Fibroblast of skin of right quadriceps (primary cell): ENCODE measurements at regions not wholly inside any gene's neighbourhood (a gene's known extent, or its start where the extent isn't known, plus 50 kb on each side); places are given as distances from the start of the nearest gene placed in this dataset.

Experiments
- DNase-seq: peaks from one replicate; pipeline ENCODE4 v3.0.0-alpha.2; 2013

DNA sequence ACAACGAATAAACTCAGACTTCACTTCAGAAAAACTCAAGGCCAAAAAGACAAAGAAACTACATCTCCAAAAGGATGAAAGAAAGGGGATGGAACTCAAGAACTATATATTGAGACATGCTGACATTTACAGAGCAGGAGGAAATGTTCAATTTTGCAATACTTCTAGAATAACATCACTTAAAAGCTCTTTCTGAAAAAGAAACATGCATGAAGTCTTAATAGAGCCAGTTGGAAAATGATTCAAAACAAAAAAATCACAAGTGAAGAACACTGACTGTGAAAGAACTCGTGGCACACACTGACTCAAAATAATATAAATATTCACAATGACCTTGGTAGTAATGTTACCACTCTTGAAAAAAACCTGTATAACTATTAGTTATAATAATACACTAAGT is 267.8 kb upstream of the NREP start:
- DNase-seq: peak; percentile 18

DNA sequence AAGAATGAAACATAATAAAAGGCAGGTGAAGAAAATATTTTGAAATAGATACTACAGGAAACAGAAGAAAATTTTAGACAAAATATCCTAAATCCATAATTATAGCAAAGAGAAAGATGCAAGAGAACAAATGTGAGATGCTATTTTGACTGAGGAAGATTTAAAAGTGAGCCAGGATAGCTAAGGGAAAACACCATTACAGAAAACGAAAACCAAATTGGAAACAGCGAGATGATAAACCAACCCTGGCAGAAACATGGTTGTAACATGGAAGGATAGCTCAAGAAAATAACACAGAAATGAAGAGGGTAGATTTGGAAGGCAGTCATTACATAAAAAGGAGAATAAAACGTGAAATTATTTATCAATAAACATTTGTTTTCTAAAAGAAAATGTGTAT is 267.2 kb upstream of the NREP start:
- no peak for DNase-seq

DNA sequence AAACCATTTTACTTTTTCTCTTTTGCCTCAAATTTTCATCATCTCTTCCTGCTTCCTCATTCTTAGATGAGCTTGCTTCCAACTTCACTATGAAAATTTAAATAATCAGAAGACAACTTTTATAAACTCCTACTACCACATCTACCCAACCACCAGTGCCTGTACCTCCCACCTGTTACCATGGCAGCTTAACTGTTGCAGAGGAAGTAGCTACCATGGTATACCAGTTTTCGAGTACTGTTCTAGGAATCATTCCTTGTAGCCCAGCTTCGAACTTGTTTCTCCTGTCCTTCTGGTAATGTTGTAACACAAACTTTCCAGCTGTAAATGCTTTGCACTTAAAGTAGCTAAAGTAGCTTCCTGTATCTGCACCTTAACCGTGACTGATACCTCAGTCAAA is 266.8 kb upstream of the NREP start:
- no peak for DNase-seq

DNA sequence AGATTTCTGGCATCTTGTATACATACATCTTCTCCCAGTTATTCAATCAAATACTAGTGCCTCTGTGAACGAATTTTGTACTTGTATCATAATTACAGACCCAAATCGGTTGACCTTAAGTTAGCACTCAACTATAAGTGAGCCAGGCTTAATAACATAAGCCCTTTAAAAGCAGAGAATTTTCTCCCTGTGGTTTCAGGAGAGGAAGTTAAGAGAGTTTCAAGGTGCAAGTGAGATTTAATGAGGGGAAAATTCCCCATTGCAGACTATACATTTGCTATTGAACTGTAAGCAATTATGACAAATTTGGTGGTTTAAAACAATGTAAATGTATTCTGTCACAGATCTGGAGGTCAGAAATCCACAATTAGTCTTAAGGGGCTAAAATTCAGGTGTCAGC is 261.9 kb upstream of the NREP start:
- no peak for DNase-seq

DNA sequence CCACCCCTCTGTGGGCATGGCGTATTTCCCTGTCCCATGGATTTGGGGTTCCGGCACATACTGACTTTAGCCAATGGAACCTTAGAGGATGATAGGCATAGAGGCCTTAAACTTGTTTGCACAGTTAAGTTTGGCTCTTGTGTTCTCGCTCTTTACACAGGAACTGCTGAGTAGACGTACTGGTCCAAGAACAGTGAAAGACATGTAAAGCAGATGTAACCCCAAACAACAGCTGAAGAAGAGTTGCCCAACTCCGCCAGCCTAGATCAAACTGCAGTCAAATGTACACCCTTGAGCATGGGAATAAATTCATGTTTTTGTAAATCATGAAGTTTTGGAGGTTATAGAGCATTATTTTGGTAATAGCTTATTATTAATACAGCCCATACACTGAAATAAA is 260.0 kb upstream of the NREP start:
- no peak for DNase-seq

DNA sequence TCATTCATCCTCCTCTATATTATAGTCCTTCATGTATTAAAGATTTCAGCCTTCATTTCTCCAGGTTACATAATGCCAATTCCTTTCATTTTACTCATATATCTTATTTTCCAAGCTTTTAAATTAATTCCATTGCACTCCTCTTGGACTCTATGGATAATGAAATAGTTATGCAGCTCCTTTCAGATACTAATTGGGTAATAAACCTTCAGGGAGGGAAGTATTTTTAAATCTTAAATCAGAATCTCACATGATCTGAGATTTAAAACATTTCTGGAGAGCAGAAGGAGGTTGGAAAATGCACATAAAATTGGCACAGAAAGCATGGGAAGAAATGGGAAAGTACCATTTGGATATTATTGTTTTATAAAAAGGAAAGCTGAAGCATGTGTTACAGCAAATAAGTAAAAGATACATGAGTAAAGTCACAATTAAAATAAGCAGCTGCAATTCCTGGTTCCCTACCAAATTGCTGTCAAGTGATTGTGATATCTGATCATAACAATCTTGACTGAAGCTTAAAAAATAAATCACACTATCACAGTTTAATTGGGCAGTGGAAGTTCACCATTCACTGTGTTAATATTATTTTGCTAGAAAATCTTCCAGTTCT is 257.9 kb upstream of the NREP start:
- peak; percentile 69 for DNase-seq

DNA sequence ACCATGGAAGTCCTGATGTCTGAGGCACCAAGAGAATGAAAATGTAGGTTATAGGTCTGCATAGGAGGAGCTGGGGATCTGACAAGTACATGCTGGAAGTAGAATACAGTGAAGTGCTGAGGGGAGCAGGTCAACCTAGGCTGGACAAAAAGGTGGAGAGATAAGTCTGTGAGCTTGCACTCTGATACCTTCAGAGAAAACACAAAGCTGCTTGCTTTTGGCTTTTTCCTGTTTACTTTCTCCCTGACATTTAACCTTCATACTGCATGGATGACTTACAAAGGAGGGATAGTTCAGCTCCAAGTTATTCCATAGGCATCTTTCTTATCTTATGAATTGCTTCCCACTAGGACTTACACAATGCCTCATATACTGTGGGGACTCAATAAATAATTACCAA is 256.7 kb upstream of the NREP start:
- no peak for DNase-seq

DNA sequence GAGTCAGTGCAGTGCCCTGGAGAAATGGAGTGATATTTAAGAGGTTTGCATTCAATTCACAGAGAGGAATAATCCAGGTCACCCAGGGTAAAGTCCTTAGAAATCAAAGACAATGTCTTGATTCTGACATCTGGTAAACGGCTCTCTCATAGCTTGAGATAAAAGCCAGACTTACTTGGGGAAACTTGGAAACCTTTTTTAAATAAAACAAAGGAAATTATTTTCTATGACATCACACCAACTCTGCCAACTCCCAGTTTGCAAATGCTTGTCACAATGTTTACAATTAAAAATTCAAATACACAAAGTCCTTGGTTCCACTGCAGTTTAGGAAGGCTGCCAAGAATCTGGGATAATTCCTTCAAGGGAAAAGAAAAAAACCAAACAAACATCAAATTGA is 255.1 kb upstream of the NREP start:
- DNase-seq: peak; percentile 47

DNA sequence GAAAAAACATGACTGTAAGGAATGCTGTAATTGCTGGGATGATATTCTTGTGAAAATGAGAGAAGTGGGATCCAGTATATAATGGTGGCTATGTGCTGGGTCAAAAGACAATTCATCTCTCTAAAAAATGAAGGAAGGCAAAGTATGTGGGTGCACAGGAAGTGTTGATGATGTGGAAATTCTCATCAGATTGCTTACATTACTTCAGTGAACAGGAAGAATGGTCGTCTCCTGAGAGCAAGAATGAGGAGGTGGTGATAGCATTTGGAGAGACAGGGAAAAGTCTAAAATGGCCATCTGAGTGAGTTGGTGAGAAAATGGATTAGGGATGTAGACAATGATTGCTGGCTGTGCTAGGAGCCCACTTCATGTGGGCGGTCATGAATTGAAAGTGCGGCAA is 253.5 kb upstream of the NREP start:
- DNase-seq: no peak

DNA sequence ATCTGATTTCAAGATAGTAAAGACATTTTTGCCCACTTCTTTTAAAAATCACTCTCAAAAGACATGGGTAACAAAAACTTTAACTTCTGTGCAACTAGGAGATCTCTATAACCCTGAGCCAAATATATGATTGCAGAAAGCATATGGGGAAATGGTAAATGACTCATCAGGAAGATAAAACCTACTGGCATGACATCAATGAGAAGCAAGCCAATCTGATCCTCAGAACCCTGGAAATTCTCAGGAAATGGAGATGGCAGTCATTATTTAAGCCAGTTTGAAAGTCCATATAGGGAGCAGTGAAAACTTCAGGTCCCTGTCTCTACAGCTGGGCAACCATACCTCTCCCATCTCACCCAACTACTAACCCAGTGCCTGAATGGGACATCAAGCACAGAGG is 249.7 kb upstream of the NREP start:
- peak; percentile 74 for DNase-seq

DNA sequence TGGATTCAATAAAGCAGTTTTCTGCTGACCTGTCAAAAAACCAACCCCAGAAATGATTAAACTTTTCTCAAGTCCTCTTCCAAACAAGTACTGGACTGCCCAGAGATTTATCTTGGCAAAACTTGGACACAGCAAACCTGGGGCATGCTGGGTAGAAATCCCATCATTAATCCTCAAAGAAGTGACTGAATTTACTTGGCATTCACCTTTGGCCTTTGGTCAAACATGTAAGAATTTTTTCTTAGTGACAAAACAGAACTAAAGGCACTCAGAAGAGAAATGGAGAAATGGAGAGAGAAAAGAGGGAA is 248.6 kb upstream of the NREP start:
- peak; percentile 75 for DNase-seq

DNA sequence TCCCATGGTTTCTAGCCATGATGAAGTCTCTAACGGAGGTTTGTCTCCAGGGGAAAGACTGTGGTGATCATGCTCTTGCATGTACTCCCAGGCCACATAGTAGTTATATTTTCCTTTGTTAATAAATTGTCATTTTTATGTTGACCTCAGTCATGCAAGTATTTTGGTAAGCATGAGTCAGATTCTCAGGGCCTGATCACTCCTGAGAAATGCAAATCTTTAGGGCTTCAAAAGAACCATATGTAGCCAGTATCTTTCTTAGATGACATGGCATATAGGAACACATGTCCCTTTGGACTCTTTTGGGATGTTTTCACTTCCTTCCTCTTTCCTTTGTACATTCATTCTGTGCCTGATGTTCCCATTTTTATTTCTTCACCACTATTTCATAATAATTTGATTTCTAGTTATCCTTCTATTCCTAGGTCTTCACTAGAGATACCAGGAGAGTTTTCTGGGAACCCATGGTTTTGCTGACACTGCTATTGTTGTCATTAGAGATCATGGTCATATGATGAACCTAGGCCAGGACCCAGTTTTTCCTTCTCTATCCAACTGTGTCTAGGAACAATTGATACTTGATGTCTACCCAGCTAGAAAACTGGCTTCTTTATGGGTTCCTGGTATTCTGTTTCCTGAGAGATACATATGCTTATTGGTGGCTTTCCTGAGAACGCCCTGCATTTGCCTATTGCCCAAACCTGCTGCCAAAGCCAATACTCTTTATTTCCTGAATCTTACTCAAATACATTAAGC is 248.1 kb upstream of the NREP start:
- DNase-seq: peak; percentile 92

DNA sequence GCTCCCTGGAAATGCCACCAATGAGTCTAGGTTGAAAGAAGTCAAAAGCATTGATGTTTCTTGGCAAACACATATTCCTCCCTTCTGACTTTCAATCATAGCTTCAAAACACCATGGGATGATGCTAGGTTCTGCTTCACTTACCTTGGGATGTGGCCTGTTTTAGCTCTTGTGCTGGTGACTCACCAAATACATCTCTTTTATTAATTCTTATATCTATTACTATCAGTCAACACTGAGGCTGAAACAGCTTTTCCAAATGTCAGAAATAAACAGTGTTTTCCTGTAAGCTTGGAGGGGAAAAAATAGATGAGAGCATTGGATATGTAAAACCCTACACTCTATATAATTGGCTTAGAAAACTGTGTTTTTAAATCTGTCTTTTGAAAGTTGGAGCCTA is 245.4 kb upstream of the NREP start:
- no peak for DNase-seq

DNA sequence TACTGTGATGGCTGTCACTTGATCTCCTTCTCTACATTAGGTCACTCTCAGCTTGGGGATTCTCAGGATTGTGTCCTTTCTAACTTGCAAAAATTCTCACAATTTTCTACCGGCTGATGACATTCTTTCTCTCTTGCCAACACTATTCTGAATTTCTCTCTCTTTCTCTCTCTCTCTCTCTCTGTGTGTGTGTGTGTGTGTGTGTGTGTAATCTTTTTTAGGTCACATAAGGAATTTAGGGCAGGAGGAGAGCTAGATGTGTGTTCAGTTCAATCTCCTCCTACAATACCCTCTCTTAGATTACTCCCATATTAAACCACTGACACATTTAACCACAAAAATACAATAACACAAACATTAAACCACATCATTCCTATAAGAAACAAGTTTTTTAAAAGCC is 242.3 kb upstream of the NREP start:
- peak; percentile 90 for DNase-seq

DNA sequence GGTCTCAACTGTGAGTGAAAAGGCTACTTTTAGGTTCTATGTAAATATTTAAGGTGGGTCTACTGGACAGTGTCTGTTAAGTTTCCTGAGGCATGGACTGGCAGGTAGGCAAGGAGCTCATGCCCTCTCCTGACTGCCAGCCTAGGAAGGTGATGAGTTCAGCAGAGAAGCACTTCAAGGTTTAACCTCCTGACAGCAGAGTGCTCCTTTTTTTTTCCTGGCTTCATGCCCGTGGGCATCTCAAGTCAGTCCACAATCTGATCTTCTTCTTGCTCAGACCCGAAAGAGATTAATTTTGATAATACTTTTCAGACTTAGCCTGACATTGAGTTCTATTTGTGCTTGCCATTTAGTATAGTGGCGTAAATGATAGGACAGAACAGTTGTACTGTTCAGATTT is 241.9 kb upstream of the NREP start:
- no peak for DNase-seq

DNA sequence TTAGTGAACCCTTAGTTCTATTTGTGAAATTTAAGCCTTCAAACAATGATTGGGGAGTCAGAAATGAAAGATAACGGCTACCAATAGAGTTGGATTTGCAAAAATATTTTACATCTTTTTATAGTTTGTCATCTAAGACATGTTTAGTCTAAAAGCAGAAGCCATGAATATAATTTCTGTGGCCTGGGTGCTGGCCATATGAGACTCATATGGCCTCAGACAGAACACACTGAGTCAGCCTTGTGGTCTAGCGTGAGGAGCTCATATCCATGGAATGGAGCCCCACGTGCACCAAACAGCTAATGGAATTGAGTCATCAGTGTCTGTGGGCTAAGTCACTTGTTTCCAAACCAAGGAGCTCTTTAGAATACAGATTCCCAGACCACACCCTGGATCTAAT is 240.7 kb upstream of the NREP start:
- DNase-seq: peak; percentile 100

DNA sequence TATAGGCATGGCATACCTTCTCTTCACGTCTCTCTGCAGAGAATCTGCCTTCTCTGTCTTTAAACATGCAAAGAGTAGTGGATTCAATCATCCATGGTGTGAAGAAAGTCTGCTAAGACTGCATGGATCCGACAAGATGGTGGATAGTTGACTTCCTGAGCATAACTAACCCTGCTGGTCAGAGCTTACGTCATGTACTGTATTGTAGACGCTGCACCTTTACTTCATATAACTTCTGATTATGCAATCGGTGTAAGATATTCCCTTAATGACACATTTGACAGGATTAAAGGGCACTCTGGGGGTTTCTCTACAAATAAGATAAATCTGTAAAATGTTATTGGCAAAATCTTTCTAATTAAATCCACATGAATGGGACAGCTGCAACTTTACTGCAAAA is 240.3 kb upstream of the NREP start:
- no peak for DNase-seq

DNA sequence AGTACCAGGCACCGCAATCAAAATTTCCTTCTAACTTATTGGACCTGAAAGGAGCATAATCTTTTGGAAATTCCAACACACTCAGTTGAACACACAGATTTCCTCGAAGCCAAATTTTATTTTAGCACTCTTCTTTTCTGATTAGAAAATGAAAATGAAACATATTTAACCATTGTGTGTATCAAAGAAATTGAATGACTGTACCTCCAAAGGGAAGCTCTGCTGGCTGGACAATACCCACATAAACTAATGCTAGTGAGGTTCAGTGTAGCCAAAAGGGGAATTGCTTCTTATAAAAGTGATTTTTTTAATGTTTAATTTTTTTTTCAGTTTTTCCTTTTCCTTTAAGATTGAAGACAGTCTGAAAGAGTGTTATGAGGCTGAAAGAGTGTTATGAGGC is 239.6 kb upstream of the NREP start:
- DNase-seq: no peak

DNA sequence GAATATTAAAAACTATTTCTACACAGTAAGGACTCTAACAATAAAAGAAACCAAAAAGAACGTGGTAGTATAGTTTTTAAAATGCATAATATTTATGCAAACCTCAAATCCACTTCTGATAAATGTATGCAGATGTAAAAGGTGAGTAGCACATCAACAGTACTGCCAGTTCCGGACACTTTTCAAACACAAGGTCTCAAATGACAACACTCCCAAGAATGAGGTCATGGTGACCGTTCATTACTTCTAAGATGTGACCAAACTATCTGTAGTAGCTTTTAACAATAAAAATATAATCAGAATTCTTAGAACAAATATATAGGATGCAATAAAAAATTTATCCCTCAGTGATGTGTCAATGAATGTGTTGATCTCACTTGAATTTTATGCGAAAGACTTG is 238.7 kb upstream of the NREP start:
- DNase-seq: no peak

DNA sequence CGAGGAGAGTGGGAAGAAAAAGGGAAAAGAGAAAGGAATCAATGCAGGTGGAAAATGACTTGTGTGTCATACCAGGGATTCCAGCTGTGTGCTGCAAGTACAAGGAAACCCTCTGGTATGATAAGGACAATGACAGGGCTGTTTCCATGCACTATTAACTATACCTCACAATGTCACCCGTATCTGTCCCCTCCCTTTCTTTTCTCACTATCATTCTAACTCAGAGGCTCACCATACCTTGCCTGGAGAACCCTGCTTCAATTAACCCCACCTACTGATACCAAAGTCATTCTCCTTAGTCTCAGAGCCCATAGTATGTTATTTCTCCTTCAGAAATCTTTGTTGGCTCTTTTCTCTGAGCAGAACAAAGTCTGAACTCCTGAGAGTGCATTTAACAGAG is 236.2 kb upstream of the NREP start:
- no peak for DNase-seq

DNA sequence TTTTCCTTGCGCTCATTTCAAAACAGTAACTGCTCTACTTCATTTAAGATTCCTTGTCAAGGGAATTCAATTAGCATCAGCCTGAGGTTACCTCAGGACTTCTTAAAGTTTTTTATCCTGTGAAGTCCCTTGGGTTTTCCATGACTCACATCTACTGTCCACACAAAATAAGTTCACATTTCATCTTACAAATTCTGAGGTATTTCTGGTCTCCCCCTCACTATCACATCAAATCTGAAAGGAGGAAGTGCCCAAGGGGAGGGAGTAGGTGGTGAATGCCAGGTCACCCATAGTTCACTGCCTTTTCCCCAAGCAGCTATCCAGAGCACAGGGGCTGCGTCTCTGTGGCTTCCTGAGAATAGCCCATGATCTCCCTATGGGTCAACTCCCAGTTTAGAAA is 227.1 kb upstream of the NREP start:
- peak; percentile 98 for DNase-seq

DNA sequence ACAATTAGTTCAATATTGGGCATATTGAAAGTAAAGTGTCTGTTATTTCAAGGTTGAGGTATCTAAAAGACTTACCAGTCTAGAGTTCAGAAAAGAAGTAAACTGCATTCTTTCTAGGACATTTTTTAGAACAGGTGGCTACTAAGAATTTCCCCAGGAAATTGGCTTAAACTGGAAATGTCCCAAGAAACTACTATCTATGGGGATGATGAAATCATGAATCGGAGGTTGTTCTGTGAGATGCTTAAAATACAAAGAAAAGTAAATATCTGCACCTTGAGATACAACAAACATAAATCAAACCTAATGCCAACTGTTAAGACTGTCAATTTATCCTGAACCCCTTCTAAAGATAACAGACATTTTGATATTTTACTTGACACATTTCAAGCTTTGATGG is 226.5 kb upstream of the NREP start:
- no peak for DNase-seq

DNA sequence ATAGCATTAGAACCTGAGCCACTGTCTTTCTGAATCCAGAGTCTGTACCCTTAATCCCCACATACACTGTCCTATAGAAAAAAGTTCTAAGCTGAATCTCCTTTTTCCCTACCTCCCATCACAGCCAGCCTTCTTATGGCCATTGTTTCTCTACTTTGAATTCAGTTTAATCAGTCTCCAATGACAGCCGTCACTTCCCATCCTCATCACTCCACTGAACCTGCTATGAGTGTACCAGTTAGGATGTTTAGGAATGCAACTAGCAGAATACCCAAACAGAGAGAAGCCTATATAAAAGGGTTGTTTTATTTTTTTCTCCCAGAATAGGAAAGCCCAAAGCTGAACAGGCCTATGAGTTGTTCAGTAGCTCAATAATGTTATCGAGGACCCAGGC is 220.4 kb upstream of the NREP start:
- no peak for DNase-seq

DNA sequence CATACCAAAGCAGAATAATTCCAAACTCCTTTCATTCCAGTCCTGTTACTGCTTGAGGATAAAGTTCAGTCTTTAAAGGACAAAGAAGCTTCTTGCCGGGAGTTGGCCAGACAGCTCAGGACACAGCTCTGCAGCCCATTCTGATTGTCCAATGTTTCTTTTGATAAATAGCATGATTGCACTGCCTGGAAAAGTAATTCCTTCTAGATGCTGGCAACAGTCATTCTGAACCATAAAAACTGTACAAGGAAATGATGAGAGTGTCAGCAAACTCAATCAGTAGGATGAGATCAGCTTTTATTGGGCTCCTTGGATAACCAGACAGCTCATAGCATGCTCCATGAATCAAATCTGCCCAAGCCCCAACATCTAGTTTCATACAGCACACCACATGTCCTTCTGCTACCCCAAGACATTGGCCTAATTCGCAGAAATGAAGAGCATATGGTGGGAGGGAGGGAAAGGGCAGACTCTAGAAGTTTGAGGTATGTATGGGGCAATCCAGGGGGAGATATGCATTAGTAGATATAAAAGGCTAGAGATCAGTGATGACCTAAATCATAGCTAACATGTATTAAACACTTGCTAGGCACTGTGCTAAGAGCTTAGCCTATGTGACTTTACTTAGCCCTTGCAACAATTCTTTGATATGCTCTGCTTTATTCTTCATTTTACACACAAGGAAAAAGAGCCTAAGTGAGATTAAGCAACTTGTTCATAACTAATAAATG is 219.9 kb upstream of the NREP start:
- DNase-seq: peak; percentile 64

DNA sequence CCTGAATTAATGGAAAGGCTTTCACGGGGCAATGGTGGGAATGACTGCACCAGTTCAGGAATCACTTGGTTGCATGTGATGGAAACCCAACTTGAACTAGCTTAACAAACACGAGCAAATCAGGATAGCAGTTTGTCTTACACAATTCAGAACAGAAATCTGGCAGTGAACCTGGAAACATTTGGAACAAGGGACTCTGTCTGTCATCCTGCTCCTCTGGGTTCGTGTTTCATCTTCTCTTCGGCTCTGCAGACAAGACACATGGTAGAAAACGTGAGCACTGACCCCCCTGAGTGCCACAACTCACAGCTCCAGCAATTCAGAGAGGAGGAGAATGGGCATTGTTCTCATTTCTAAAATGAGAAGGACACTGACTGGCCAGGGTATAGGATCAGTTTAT is 218.1 kb upstream of the NREP start:
- no peak for DNase-seq
